ENCODE measurements at regions not wholly inside any gene's neighbourhood (a gene's known extent, or its start where the extent isn't known, plus 50 kb on each side); places are given as distances from the start of the nearest gene placed in this dataset.

DNA sequence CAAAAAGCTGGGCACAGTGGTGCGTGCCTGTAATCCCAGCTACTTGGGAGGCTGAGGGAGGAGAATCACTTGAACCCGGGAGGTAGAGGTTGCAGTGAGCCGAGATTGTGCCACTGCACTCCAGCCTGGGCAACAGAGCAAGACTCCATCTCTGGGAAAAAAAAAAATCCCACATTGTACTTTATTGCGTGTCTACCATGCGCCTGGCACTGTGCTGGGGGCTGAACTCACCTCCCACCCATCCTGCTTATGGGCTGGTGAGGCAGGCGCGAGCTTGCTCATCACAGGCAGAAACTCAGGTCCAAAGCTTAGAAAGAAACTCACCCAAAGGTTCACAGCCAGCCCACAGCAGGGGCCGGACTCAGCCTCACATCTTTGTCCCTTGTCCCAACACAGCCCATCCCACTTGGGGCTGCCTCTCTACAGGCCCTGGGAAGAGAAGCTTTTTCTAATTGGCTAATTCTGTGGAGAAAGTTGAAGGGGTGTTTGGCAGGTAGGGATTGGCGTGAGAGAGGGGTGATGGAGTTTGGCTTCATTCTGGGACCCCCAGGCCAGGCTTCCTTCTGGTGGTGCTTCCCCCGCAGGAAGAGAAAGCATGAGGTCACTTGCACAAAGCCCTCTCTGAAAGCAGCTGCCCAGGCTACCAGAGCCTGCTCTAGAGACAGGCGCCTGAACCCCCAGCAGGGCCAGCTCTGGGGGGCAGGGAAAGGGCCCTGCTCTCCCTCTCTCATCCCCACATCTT is 122.6 kb upstream of the SMAD3 start:
- Histone ChIP-seq H3K4me1 (ENCODE audit: control insufficient read depth in 2 of 3, insufficient read depth in 2 of 3, low read depth in 1 of 3, low read length in 3 of 3) (no peaks in the 10 kb centered on the region), H3K27ac (ENCODE audit: low read depth in 2 of 2, low read length in 2 of 2) (no peak overlapping the region), H3K4me3 (ENCODE audit: low read length in 3 of 3) (no peak overlapping the region), H3K36me3 (ENCODE audit: control insufficient read depth in 2 of 3, insufficient read depth in 3 of 3, low read length in 3 of 3) (no peaks in the 10 kb centered on the region), H3K27me3 (ENCODE audit: control insufficient read depth, insufficient read depth, low read length) (no peaks in the 10 kb centered on the region), H3K9ac (ENCODE audit: low read length in 3 of 3) (no peak overlapping the region), H3K9me3 (ENCODE audit: control insufficient read depth in 2 of 3, insufficient read depth in 1 of 3, low read length in 3 of 3) (no peaks in the 10 kb centered on the region)
- intact Hi-C loops (cut with DNase I) = loop anchor here (10.0 kb wide), 1 partner anchor 362 kb away; no protein-coding TSS in a partner anchor
- DNase-seq (no peak), FAIRE-seq (no peak)
- TF ChIP-seq, protein P1, sequence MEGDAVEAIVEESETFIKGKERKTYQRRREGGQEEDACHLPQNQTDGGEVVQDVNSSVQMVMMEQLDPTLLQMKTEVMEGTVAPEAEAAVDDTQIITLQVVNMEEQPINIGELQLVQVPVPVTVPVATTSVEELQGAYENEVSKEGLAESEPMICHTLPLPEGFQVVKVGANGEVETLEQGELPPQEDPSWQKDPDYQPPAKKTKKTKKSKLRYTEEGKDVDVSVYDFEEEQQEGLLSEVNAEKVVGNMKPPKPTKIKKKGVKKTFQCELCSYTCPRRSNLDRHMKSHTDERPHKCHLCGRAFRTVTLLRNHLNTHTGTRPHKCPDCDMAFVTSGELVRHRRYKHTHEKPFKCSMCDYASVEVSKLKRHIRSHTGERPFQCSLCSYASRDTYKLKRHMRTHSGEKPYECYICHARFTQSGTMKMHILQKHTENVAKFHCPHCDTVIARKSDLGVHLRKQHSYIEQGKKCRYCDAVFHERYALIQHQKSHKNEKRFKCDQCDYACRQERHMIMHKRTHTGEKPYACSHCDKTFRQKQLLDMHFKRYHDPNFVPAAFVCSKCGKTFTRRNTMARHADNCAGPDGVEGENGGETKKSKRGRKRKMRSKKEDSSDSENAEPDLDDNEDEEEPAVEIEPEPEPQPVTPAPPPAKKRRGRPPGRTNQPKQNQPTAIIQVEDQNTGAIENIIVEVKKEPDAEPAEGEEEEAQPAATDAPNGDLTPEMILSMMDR (IDR thresholded peaks at IDR 0.05; ENCODE audit: borderline replicate concordance, extremely low read depth, insufficient read depth) = no peak

- DNase-seq (peak in 2 of 5 donors; percentile 42 to 51), FAIRE-seq (no peak)
- no peaks in the 10 kb centered on the region for H3K27me3 ChIP-seq (ENCODE audit: control insufficient read depth, insufficient read depth, low read length)
- H3K9ac ChIP-seq (ENCODE audit: low read length in 3 of 3) = no peak overlapping the region
- no peaks in the 10 kb centered on the region for H3K36me3 ChIP-seq (ENCODE audit: control insufficient read depth in 2 of 3, insufficient read depth in 3 of 3, low read length in 3 of 3)
- H3K4me1 ChIP-seq (ENCODE audit: control insufficient read depth in 2 of 3, insufficient read depth in 2 of 3, low read depth in 1 of 3, low read length in 3 of 3) = no peaks in the 10 kb centered on the region
- intact Hi-C loops (cut with DNase I) = loop anchor here (10.0 kb wide), 1 partner anchor 361 kb away; no protein-coding TSS in a partner anchor
- no peak overlapping the region for H3K4me3 ChIP-seq (ENCODE audit: low read length in 3 of 3)
- TF ChIP-seq, protein P1 (IDR thresholded peaks at IDR 0.05; ENCODE audit: borderline replicate concordance, extremely low read depth, insufficient read depth) = no peak
- no peaks in the 10 kb centered on the region for H3K9me3 ChIP-seq (ENCODE audit: control insufficient read depth in 2 of 3, insufficient read depth in 1 of 3, low read length in 3 of 3)
- no peak overlapping the region for H3K27ac ChIP-seq (ENCODE audit: low read depth in 2 of 2, low read length in 2 of 2)
These were observed 121.8 kb upstream of the SMAD3 start for GRCh38 chr15:66943456-66944095.

GRCh38 chr15:66944121-66944520 is 121.3 kb upstream of the SMAD3 start:
- H3K4me1 ChIP-seq (ENCODE audit: control insufficient read depth in 2 of 3, insufficient read depth in 2 of 3, low read depth in 1 of 3, low read length in 3 of 3) = no peaks in the 10 kb centered on the region
- FAIRE-seq = no peak
- intact Hi-C loops (cut with DNase I) = loop anchor here (10.0 kb wide), 1 partner anchor 361 kb away; no protein-coding TSS in a partner anchor
- H3K27me3 ChIP-seq (ENCODE audit: control insufficient read depth, insufficient read depth, low read length) = no peaks in the 10 kb centered on the region
- TF ChIP-seq, protein P1 (IDR thresholded peaks at IDR 0.05; ENCODE audit: borderline replicate concordance, extremely low read depth, insufficient read depth) = no peak
- DNase-seq = no peak
- H3K36me3 ChIP-seq (ENCODE audit: control insufficient read depth in 2 of 3, insufficient read depth in 3 of 3, low read length in 3 of 3) = no peaks in the 10 kb centered on the region
- H3K27ac ChIP-seq (ENCODE audit: low read depth in 2 of 2, low read length in 2 of 2) = no peak overlapping the region
- no peaks in the 10 kb centered on the region for H3K9me3 ChIP-seq (ENCODE audit: control insufficient read depth in 2 of 3, insufficient read depth in 1 of 3, low read length in 3 of 3)
- no peak overlapping the region for H3K4me3 ChIP-seq (ENCODE audit: low read length in 3 of 3)
- no peak overlapping the region for H3K9ac ChIP-seq (ENCODE audit: low read length in 3 of 3)
